ENCODE measurements at regions not wholly inside any gene's neighbourhood (a gene's known extent, or its start where the extent isn't known, plus 50 kb on each side); places are given as distances from the start of the nearest gene placed in this dataset.

DNA sequence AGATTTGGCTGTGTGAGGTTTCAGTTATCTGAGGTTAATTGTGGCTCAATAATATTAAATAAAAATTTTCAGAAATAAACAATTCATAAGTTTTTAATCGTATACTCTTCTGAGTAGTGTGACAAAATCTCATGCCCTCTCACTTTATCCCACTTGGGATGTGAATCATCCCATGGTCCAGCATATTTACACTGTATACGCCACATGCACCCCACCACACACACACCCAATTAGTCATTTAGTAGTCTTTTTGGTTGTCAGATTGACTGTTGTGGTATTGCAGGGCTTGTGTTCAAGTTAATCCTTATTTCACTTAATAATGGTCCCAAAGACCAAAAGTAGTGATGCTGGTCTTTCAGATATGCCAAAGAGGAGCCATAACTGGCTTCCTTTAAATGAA lies 66.4 kb upstream of the PCDH9 start:
- H3K4me3 ChIP-seq (replicated peaks in 1 of 4; ENCODE audit: control extremely low read depth in 1 of 4, insufficient read depth in 1 of 4, low read depth in 3 of 4, low read length in 4 of 4): no peak overlapping the region
- TF ChIP-seq, protein P1, sequence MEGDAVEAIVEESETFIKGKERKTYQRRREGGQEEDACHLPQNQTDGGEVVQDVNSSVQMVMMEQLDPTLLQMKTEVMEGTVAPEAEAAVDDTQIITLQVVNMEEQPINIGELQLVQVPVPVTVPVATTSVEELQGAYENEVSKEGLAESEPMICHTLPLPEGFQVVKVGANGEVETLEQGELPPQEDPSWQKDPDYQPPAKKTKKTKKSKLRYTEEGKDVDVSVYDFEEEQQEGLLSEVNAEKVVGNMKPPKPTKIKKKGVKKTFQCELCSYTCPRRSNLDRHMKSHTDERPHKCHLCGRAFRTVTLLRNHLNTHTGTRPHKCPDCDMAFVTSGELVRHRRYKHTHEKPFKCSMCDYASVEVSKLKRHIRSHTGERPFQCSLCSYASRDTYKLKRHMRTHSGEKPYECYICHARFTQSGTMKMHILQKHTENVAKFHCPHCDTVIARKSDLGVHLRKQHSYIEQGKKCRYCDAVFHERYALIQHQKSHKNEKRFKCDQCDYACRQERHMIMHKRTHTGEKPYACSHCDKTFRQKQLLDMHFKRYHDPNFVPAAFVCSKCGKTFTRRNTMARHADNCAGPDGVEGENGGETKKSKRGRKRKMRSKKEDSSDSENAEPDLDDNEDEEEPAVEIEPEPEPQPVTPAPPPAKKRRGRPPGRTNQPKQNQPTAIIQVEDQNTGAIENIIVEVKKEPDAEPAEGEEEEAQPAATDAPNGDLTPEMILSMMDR (conservative IDR thresholded peaks at IDR 0.05 in 1 of 2, IDR thresholded peaks at IDR 0.05 in 1 of 2; ENCODE audit: low read depth in 1 of 2, low read length in 2 of 2): no peak
- no peak for TF ChIP-seq EZH2 (IDR thresholded peaks at IDR 0.05; ENCODE audit: low read length, missing control alignments)
- no peaks in the 10 kb centered on the region for H4K20me1 ChIP-seq (ENCODE audit: control insufficient read depth, extremely low read depth, insufficient read depth, low read length)
- H3K9ac ChIP-seq (ENCODE audit: insufficient read depth, low read length): no peak overlapping the region
- H2AFZ ChIP-seq (ENCODE audit: low read length): no peak overlapping the region
- H3K4me2 ChIP-seq (ENCODE audit: extremely low read depth, insufficient read depth, low read length): no peak overlapping the region
- no peaks in the 10 kb centered on the region for H3K4me1 ChIP-seq (ENCODE audit: control insufficient read depth, extremely low read depth, insufficient read depth, low read length)
- H3K36me3 ChIP-seq (ENCODE audit: control insufficient read depth, insufficient read depth, low read length): no peaks in the 10 kb centered on the region
- no peaks in the 10 kb centered on the region for H3K79me2 ChIP-seq (ENCODE audit: control insufficient read depth, insufficient read depth, low read length)
- H3K27me3 ChIP-seq (ENCODE audit: control insufficient read depth, insufficient read depth, low read length): no peaks in the 10 kb centered on the region
- no peaks in the 10 kb centered on the region for H3K9me3 ChIP-seq (ENCODE audit: control insufficient read depth, insufficient read depth, low read depth, low read length)
- peak; percentile 47 to 64 for DNase-seq (ENCODE audit: low read depth in 2 of 2)
- no peak overlapping the region for H3K27ac ChIP-seq (ENCODE audit: insufficient read depth, low read length)

GRCh38 chr13:67292886-67293285 lies 62.8 kb upstream of the PCDH9 start:
- no peak for TF ChIP-seq EZH2 (IDR thresholded peaks at IDR 0.05; ENCODE audit: low read length, missing control alignments)
- TF ChIP-seq, protein P1 (conservative IDR thresholded peaks at IDR 0.05 in 1 of 2, IDR thresholded peaks at IDR 0.05 in 1 of 2; ENCODE audit: low read depth in 1 of 2, low read length in 2 of 2): no peak
- H4K20me1 ChIP-seq (ENCODE audit: control insufficient read depth, extremely low read depth, insufficient read depth, low read length): no peaks in the 10 kb centered on the region
- H3K27me3 ChIP-seq (ENCODE audit: control insufficient read depth, insufficient read depth, low read length): no peaks in the 10 kb centered on the region
- H3K4me2 ChIP-seq (ENCODE audit: extremely low read depth, insufficient read depth, low read length): no peak overlapping the region
- H3K36me3 ChIP-seq (ENCODE audit: control insufficient read depth, insufficient read depth, low read length): no peaks in the 10 kb centered on the region
- H3K27ac ChIP-seq (ENCODE audit: insufficient read depth, low read length): no peak overlapping the region
- no peak overlapping the region for H3K9ac ChIP-seq (ENCODE audit: insufficient read depth, low read length)
- DNase-seq (ENCODE audit: low read depth in 2 of 2): no peak
- H3K4me1 ChIP-seq (ENCODE audit: control insufficient read depth, extremely low read depth, insufficient read depth, low read length): no peaks in the 10 kb centered on the region
- H3K9me3 ChIP-seq (ENCODE audit: control insufficient read depth, insufficient read depth, low read depth, low read length): no peaks in the 10 kb centered on the region
- no peak overlapping the region for H3K4me3 ChIP-seq (replicated peaks in 1 of 4; ENCODE audit: control extremely low read depth in 1 of 4, insufficient read depth in 1 of 4, low read depth in 3 of 4, low read length in 4 of 4)
- no peak overlapping the region for H2AFZ ChIP-seq (ENCODE audit: low read length)
- no peaks in the 10 kb centered on the region for H3K79me2 ChIP-seq (ENCODE audit: control insufficient read depth, insufficient read depth, low read length)

GRCh38 chr13:67285611-67286010 lies 55.5 kb upstream of the PCDH9 start:
- no peak for DNase-seq (ENCODE audit: low read depth in 2 of 2)
- Histone ChIP-seq H3K4me1 (ENCODE audit: control insufficient read depth, extremely low read depth, insufficient read depth, low read length) (no peaks in the 10 kb centered on the region), H3K4me2 (ENCODE audit: extremely low read depth, insufficient read depth, low read length) (no peak overlapping the region), H3K36me3 (ENCODE audit: control insufficient read depth, insufficient read depth, low read length) (no peaks in the 10 kb centered on the region), H3K79me2 (ENCODE audit: control insufficient read depth, insufficient read depth, low read length) (no peaks in the 10 kb centered on the region), H3K9me3 (ENCODE audit: control insufficient read depth, insufficient read depth, low read depth, low read length) (no peaks in the 10 kb centered on the region), H3K9ac (ENCODE audit: insufficient read depth, low read length) (no peak overlapping the region), H3K27me3 (ENCODE audit: control insufficient read depth, insufficient read depth, low read length) (no peaks in the 10 kb centered on the region), H3K27ac (ENCODE audit: insufficient read depth, low read length) (no peak overlapping the region), H2AFZ (ENCODE audit: low read length) (no peak overlapping the region), H3K4me3 (replicated peaks in 1 of 4; ENCODE audit: control extremely low read depth in 1 of 4, insufficient read depth in 1 of 4, low read depth in 3 of 4, low read length in 4 of 4) (no peak overlapping the region), H4K20me1 (ENCODE audit: control insufficient read depth, extremely low read depth, insufficient read depth, low read length) (no peaks in the 10 kb centered on the region)
- no peak for TF ChIP-seq EZH2 (IDR thresholded peaks at IDR 0.05; ENCODE audit: low read length, missing control alignments)
- TF ChIP-seq, protein P1 (conservative IDR thresholded peaks at IDR 0.05 in 1 of 2, IDR thresholded peaks at IDR 0.05 in 1 of 2; ENCODE audit: low read depth in 1 of 2, low read length in 2 of 2): no peak

All from fibroblast of lung (primary cell).